ENCODE measurements at regions not wholly inside any gene's neighbourhood (a gene's known extent, or its start where the extent isn't known, plus 50 kb on each side); places are given as distances from the start of the nearest gene placed in this dataset.

- no peak for DNase-seq (ENCODE audit: insufficient read length, low spot score)
- FAIRE-seq = no peak
These were observed 473.1 kb upstream of the TCF4 start for GRCh38 chr18:56060967-56061541.

DNA sequence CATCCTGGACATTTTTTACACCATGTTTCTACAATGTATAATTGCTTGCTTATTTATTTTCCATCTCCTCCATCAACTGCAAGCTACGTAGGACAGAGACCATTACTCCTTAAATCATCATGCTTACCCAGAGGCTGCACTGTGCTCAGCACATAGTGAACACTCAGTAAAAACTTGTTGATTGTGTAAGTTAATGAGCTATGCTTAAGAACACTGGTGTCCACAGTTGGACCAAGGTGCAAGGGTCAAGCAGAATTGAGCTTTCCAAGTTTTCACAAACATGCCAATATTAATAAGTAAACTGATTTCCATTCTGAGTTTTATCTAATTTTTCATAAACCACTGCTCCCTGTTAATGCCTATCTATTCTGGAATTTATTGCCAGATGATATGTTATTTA is 464.2 kb upstream of the TCF4 start:
- FAIRE-seq (no peak), DNase-seq (ENCODE audit: insufficient read length, low spot score) (no peak)

- FAIRE-seq (no peak), DNase-seq (ENCODE audit: insufficient read length, low spot score) (no peak)
These were observed 456.2 kb upstream of the TCF4 start for GRCh38 chr18:56044239-56044638.

DNA sequence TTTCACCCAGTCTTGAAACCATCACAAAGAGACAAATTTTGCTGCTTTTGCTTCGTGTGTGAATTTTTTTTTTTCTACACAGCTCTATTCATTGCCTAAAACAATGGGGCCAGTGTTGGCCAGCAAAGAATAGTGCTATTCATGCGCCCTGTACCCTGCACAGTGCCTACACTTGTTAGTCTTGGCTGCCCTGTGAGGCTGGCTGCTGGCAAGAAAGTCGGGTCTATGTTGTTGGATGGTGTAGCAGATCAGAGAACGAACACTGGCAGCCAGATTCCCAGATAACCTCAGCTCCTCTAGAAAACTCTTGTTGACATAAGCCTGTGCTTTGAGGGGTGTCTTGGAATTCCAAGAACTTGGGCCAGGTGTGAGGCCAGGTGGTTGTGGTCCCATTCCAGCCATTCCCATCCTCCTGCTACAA is 455.7 kb upstream of the TCF4 start:
- no peak for DNase-seq (ENCODE audit: insufficient read length, low spot score)
- no peak for FAIRE-seq

DNA sequence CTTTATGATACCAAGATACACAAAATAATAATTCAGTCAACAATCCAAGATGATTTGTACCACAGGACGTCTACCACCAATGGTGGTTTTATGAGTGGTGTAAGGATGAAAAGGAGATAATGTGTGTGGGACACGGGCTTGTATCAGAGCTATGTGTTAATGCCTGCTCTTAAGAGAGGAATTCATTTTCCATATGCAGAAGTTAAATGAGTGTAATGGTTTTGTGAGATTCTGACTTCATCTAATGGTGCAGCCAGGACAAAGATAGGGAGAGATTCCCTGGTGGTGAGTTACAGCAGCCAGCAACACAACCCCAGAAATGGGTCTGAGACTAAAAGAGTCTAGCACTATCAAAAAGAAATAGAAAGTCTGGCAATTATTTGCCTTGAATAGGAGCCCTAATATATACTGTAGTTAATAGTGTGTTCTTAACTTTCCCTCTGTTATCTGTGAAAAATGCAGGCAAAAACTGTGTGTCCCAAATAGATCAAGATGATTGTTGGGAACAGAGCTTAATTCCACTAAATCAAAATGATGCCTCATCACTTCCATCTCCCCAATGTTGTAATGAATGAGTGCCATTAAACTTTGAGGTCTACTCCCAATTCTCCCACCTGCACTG is 455.0 kb upstream of the TCF4 start:
- DNase-seq (ENCODE audit: insufficient read length, low spot score) (no peak), FAIRE-seq (no peak)

GRCh38 chr18:56038171-56039030 is 450.4 kb upstream of the TCF4 start:
- FAIRE-seq = no peak
- DNase-seq (ENCODE audit: insufficient read length, low spot score) = no peak

GRCh38 chr18:56036741-56037140 is 448.7 kb upstream of the TCF4 start:
- no peak for DNase-seq (ENCODE audit: insufficient read length, low spot score)
- FAIRE-seq = no peak

- DNase-seq (ENCODE audit: insufficient read length, low spot score) = no peak
These were observed 447.6 kb upstream of the TCF4 start for GRCh38 chr18:56035546-56035945.

DNA sequence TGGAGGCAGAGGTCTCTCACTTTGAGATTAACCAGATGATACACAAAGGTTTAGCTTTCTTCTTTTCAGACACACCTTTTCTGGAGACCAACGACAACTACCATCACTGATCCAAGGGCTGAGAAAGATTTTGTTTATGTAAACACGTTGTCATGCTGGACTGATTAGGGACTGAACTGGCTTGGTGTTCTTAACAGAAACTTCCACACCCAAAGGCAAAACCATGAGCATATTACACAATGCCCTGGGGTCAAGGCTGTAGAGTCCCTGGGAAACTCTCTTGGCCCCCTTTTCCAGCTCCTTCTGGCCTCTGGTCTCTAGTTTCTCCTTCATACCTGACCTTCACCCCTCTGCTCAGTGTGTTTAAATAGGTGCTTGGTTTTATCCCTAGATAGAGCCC is 447.0 kb upstream of the TCF4 start:
- FAIRE-seq (no peak), DNase-seq (ENCODE audit: insufficient read length, low spot score) (no peak)

More at GRCh38 chr18:56035546-56035945, 447.6 kb upstream of the TCF4 start:
- no peak for FAIRE-seq

DNA sequence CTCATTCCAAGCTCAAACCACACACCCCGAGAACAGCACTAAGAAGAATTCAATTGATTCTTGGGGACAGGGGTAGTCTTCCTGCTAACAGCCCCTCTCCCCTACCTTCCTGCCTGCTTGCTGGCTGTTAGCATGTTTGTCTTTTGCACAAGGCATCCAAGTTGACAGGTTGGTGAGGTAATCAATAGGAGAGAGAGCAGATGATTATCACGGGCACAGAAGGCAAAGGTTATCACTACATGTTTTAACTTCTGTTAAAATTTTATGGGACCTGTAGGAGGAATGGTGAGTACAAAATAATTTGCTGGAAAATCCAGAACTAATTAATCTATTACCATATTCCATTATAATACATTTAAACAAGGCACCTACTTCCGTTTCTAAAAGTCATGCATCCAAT is 442.1 kb upstream of the TCF4 start:
- FAIRE-seq = no peak
- DNase-seq (ENCODE audit: insufficient read length, low spot score) = no peak

- no peak for DNase-seq (ENCODE audit: insufficient read length, low spot score)
- no peak for FAIRE-seq
These were observed 440.5 kb upstream of the TCF4 start for GRCh38 chr18:56028514-56028913.

DNA sequence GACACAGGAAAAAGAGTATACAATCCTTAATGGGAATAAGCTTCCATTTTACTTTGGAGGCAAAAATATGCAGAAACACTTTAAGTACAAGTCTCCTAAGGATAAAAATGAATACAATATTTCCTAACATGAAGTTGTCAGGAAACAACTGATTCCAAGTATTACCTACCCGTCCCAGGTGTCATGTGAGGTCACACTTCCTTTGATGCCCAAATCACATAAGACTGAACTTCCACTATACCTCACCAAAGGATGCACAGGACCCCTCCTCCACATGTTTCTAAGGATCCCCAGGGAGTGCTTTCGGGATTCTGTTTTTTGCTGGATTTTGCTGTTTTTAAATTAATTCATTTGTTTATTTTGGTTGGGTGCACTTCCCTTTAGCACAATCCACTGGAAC is 438.5 kb upstream of the TCF4 start:
- DNase-seq (ENCODE audit: insufficient read length, low spot score) (no peak), FAIRE-seq (no peak)

DNA sequence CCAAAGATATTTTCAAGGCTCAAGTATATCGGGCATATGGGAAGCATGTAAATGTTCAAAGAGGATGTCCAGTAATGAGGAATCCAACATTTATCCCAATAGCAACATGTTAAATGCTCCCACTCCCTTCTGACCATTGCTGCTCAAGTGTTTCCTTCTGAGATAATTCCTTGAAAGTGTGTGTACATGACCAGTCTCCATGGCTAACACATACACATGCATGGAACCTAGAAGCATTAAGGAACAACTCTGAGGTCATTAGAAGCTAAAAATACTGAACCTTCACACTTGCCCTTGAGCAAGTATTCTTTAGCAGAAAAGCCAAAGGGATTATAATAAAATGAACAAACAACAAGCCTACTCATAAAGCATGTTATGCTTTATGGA is 433.8 kb upstream of the TCF4 start:
- FAIRE-seq (no peak), DNase-seq (ENCODE audit: insufficient read length, low spot score) (no peak)

DNA sequence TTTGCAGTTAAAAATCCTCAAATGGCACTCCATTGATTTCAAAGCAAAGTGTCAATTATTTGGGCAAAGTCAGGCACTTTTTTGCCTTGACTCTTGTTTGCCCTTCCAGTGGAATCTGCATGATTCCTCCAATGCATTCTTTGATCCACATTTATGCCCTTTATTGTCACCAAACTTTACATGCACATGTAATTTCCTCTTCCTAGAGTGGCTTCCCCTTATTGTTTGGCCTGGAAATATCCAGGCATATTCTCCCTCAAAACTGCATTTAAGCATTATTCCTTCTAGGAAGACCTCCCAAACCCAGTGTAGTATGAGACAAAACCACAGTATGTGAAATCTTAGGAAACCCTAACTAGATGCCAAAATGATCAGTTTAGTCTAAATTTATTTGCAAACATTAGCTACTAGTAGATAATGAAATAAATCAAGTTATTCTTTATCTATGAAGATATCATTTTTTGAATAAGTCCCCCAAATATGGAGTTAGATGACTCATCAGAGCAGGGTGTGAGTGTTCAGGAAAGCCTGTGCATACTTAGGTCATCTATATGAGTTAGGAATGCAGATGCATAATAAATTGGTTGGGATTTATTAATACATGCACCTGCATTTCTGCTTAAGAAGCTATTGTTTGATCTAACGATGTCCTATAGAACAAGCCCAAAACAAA is 433.3 kb upstream of the TCF4 start:
- FAIRE-seq = no peak
- DNase-seq (ENCODE audit: insufficient read length, low spot score) = no peak

- FAIRE-seq (no peak), DNase-seq (ENCODE audit: insufficient read length, low spot score) (no peak)
These were observed 431.9 kb upstream of the TCF4 start for GRCh38 chr18:56019908-56020307.

DNA sequence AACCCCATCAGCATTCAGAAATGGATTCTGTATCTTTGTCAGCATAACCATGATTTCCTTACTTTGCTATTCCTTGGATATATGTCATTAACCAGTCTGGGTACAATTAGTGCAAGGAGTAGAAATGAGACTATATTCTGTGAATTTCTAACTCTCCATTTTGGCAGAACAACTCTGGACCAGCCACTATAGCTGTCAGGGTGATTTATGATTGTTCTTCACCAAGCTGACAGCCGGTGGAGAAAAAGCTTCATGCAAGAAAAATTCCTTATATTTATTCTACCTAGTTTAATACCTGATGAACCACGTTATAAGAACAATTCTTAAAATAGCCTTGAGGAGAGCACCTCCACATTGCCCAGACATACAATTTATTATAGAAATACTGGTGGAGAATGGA is 431.2 kb upstream of the TCF4 start:
- FAIRE-seq (no peak), DNase-seq (ENCODE audit: insufficient read length, low spot score) (no peak)

DNA sequence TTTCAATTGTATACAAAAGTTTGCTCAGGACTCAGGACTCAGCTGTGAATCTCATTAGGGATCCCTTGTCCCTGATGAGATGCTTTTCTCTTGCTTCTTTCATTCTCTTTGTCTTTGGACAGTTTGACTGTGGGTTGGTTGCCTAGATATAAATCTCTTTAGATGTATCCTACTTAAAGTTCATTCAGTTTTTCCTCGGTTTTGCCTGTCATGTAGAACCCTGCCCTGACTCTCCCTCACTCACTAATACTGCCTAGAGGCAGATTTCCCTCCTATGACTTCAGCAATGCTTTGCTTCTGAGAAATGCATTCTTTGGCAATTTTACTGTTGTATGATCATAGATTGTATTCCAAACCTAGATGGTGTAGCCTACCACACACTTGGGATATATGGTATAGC is 421.4 kb upstream of the TCF4 start:
- DNase-seq (ENCODE audit: insufficient read length, low spot score) (no peak), FAIRE-seq (no peak)

GRCh38 chr18:56003720-56004088 is 415.7 kb upstream of the TCF4 start:
- DNase-seq (ENCODE audit: insufficient read length, low spot score) (no peak), FAIRE-seq (no peak)

DNA sequence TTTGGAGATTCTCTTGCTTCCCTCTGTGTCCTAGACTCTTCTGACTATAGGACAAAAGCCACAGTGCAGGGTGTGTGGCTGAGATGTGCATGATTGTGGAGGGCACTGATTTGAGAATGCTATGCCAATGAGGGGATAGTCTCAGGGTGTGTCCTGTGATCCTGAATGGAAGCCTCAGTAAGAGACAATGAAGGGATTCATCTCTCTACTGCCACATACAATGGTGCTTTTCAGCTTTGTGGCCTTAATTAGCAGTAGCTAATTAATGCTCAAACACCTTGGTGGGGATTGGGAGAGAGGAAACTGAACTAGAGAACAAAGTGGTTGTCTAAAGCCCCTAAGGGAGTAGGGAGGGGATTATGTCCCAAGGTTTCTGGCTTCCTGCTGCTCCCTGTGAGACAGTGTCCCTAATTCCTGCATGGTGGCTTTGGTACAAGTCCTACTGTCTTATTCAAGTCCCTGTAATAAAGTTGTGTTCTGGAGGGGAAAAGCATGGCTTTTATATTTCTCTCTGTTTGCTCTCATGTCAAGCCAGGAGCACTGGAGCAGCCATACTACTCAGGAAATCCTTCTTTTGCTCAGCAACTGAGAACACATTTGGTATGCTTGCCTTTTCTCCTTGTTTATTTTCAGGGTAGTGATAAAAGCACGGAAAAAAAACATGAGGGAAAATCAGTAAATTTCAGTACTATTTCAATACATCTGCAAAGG is 415.2 kb upstream of the TCF4 start:
- DNase-seq (ENCODE audit: insufficient read length, low spot score) (no peak), FAIRE-seq (no peak)

- DNase-seq (ENCODE audit: insufficient read length, low spot score) (no peak), FAIRE-seq (no peak)
These were observed 413.6 kb upstream of the TCF4 start for GRCh38 chr18:56001576-56001975.

GRCh38 chr18:56000041-56000440 is 412.0 kb upstream of the TCF4 start:
- no peak for DNase-seq (ENCODE audit: insufficient read length, low spot score)
- FAIRE-seq = no peak

All from HTR-8/SVneo (cell line).